K562 (cell line): ENCODE measurements at regions not wholly inside any gene's neighbourhood (a gene's known extent, or its start where the extent isn't known, plus 50 kb on each side); places are given as distances from the start of the nearest gene placed in this dataset.

ENCODE experiments used
- ATAC-seq: fragments of 200-7000 bp; cut with Tn5 transposase; 3 replicates; pipeline ENCODE4 v1.9.1; 2020; ENCODE audit warnings: moderate library complexity
- BruUV-seq: library from RNA; stranded (reverse); fragments of 400-500 nt; replicated peaks from 2 replicates; lab custom pipeline; 2021; lab: Mats Ljungman, UMichigan
- CTCF ChIA-PET: fragments of 300-600 bp; formaldehyde crosslinking; extraction: SDS; loops from one replicate; lab custom pipeline; 2021; ENCODE audit warnings: low intra/inter-chr PET ratio; lab: Yijun Ruan, JAX
- POLR2A ChIA-PET: fragments of 300-600, 350-650 bp; sonication (Branson Sonifier 250); formaldehyde crosslinking; extraction: SDS; loops from one replicate; lab custom pipeline; 2021; ENCODE audit warnings: antibody characterized with exemption, inconsistent platforms; lab: Yijun Ruan, JAX
- DNase-seq, 4 experiments: peaks; one replicate each; pipeline versions ENCODE4 v3.0.0 to v3.0.0-alpha.2; 2011 to 2018; ENCODE audit warnings: low spot score in 3 of 4, mixed read lengths in 3 of 4; ENCODE audit errors: extremely low read depth in 1 of 4
- FAIRE-seq: peaks from 2 replicates; lab custom pipeline; 2011; peaks lifted over from hg19 to GRCh38; lab: Jason Lieb, UNC
- H2AFZ ChIP-seq: 2 replicates; pipeline ENCODE4 v1.6.0; 2011; ENCODE audit warnings: low read depth, low read length, control low read depth, inconsistent platforms
- H3K27ac ChIP-seq: fragments of 200-600 bp; 3 replicates; pipeline ENCODE4 v1.8.0; 2011; ENCODE audit warnings: low read depth, mild to moderate bottlenecking, control low read depth, inconsistent platforms, low read length, moderate library complexity, mixed read lengths; ENCODE audit errors: extremely low read depth
- H3K27me3 ChIP-seq, 2 experiments: fragments of 300-600 bp in 1 of 2; 2 replicates in 1 of 2; 3 replicates in 1 of 2; pipeline versions ENCODE4 v1.6.0 to v1.8.0; 2011; ENCODE audit warnings: inconsistent platforms in 2 of 2, low read length in 2 of 2, mild to moderate bottlenecking in 1 of 2, mixed read lengths in 1 of 2, moderate library complexity in 1 of 2; ENCODE audit not compliant: control insufficient read depth in 2 of 2, insufficient read depth in 2 of 2
- H3K36me3 ChIP-seq: fragments of 300-600 bp; 3 replicates; pipeline ENCODE4 v1.8.0; 2011; ENCODE audit warnings: mild to moderate bottlenecking, low read length, inconsistent platforms; ENCODE audit not compliant: control insufficient read depth, insufficient read depth
- H3K4me1 ChIP-seq, 2 experiments: fragments of 200-600 bp in 1 of 2; replicated peaks in 1 of 2; 2 replicates in 1 of 2; 3 replicates in 1 of 2; pipeline versions ENCODE4 v1.5.1 to v1.8.0; 2011; ENCODE audit warnings: inconsistent platforms in 2 of 2, low read length in 2 of 2, mild to moderate bottlenecking in 1 of 2, mixed read lengths in 1 of 2, moderate library complexity in 1 of 2; ENCODE audit not compliant: control insufficient read depth in 2 of 2, insufficient read depth in 2 of 2
- H3K4me2 ChIP-seq: 2 replicates; pipeline ENCODE4 v1.6.1; 2011; ENCODE audit warnings: low read length, control low read depth, inconsistent platforms, mixed read lengths; ENCODE audit not compliant: insufficient read depth
- H3K4me3 ChIP-seq: fragments of 200-600 bp; sonication (generic), shearing (Covaris generic); 2 replicates; pipeline ENCODE4 v1.5.1; 2016; ENCODE audit warnings: control low read depth, inconsistent platforms
- H3K79me2 ChIP-seq: fragments of 200-600 bp; 3 replicates; pipeline ENCODE4 v1.8.0; 2011; ENCODE audit warnings: low read length, inconsistent platforms; ENCODE audit not compliant: control insufficient read depth, insufficient read depth
- H3K9ac ChIP-seq, 2 experiments: 2 replicates each; pipeline versions ENCODE4 v1.6.0 to v1.6.1; 2011; ENCODE audit warnings: low read depth in 2 of 2, low read length in 2 of 2, control low read depth in 1 of 2, inconsistent platforms in 1 of 2, mild to moderate bottlenecking in 1 of 2, mixed read lengths in 1 of 2; ENCODE audit not compliant: insufficient read depth in 1 of 2
- H3K9me1 ChIP-seq: one replicate; pipeline ENCODE4 v1.6.0; 2011; ENCODE audit warnings: inconsistent platforms, mild to moderate bottlenecking, low read length, moderate library complexity; ENCODE audit not compliant: control insufficient read depth, insufficient read depth
- H3K9me3 ChIP-seq: replicated peaks from 2 replicates; pipeline ENCODE4 v1.5.1; 2011; ENCODE audit warnings: low read depth, low read length, inconsistent platforms; ENCODE audit not compliant: control insufficient read depth, insufficient read depth
- H4K20me1 ChIP-seq: replicated peaks from 2 replicates; pipeline ENCODE4 v1.6.1; 2011; ENCODE audit warnings: low read length, inconsistent platforms, mixed read lengths; ENCODE audit not compliant: control insufficient read depth, insufficient read depth
- IRF2 ChIP-seq: sonication (generic); formaldehyde crosslinking; IDR thresholded peaks from 2 replicates; pipeline ENCODE4 v1.8.1; 2022; ENCODE audit warnings: mild to moderate bottlenecking, missing genetic modification reagents
- JUN ChIP-seq, 2 experiments: sonication (generic) in 1 of 2; formaldehyde crosslinking in 1 of 2; IDR thresholded peaks; 2 replicates each; pipeline versions ENCODE4 v1.6.1 to v1.8.0; 2012 to 2022; ENCODE audit warnings: borderline replicate concordance in 2 of 2, mild to moderate bottlenecking in 2 of 2, improper control_type of control experiment in 1 of 2, low read depth in 1 of 2, low read length in 1 of 2, missing genetic modification reagents in 1 of 2
- LCOR ChIP-seq: sonication (generic); formaldehyde crosslinking; IDR thresholded peaks from 2 replicates; pipeline ENCODE4 v1.8.0; 2022; ENCODE audit warnings: mild to moderate bottlenecking, missing genetic modification reagents
- MEIS2 ChIP-seq: fragments of 450-650 bp; IDR thresholded peaks from 2 replicates; pipeline ENCODE4 v1.6.1; 2014; ENCODE audit warnings: mild to moderate bottlenecking; ENCODE audit not compliant: partially characterized antibody
- MIER1 ChIP-seq: fragments of 450-650 bp; IDR thresholded peaks from 2 replicates; pipeline ENCODE4 v1.6.1; 2016; ENCODE audit warnings: antibody characterized with exemption, mild to moderate bottlenecking, low read depth
- PHF21A ChIP-seq: fragments of 450-650 bp; IDR thresholded peaks from 2 replicates; pipeline ENCODE4 v1.6.1; 2017; ENCODE audit warnings: low read depth, borderline replicate concordance
- PTTG1 ChIP-seq: fragments of 450-650 bp; IDR thresholded peaks from 2 replicates; pipeline ENCODE4 v1.6.1; 2016; ENCODE audit warnings: low read depth, mild to moderate bottlenecking, missing genetic modification characterization, missing compliant biosample characterization
- RAD21 ChIP-seq, 2 experiments: fragments of 250-450 bp in 1 of 2; fragments of 450-650 bp in 1 of 2; sonication (Bioruptor Pico) in 1 of 2; formaldehyde crosslinking in 1 of 2; IDR thresholded peaks in 1 of 2; conservative IDR thresholded peaks in 1 of 2; 2 replicates each; pipeline versions ENCODE4 v1.4.0 to v1.8.0; 2020 to 2022; ENCODE audit warnings: mild to moderate bottlenecking in 2 of 2, moderate library complexity in 1 of 2
- RFX5 ChIP-seq: IDR thresholded peaks from 2 replicates; pipeline ENCODE4 v1.6.1; 2011; ENCODE audit warnings: low read depth, mild to moderate bottlenecking, improper control_type of control experiment, low read length
- ZNF583 ChIP-seq: fragments of 250-450 bp; sonication (Bioruptor Pico); IDR thresholded peaks from 2 replicates; pipeline ENCODE4 v1.4.0; 2020
- ZNF584 ChIP-seq: fragments of 200-800 bp; sonication (Bioruptor generic); IDR thresholded peaks from 2 replicates; pipeline ENCODE4 v1.6.1; 2016; ENCODE audit warnings: low read depth, mild to moderate bottlenecking, missing genetic modification characterization, missing compliant biosample characterization
- in situ Hi-C: fragments of 300-500 bp; cut with MboI; formaldehyde crosslinking; loops from 4 replicates; pipeline ENCODE4 v1.15.0; 2018; ENCODE audit warnings: inconsistent platforms, mixed read lengths
- intact Hi-C: fragments of 100-400 bp; cut with micrococcal nuclease; formaldehyde crosslinking; loops from 2 replicates; pipeline ENCODE4 v1.14.2; 2022
- TF ChIP-seq, protein P1 (sequence below): fragments of 150-350 bp; IDR thresholded peaks from 2 replicates; pipeline ENCODE4 v1.6.1; 2014; ENCODE audit warnings: low read depth, mild to moderate bottlenecking, low read length, borderline replicate concordance

DNA sequence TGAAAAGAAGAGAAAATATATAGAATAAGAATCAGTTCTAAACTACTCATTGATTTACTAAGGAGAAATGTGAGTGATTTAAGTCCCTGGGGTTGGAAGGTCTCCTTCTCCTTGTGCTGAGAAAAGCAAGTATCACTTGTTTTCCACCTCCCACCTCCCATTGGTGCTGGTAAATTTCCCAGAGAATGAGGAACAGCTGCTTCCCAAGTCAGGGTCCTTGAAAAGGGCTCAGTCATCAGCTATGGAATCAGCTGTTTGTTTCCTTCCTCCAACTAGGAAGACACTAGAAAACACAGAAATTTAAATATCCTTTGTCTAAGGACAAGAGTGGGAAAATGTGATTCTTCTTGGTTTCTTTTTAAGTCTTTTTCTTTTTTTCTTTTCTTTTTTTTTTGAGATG lies 131.3 kb upstream of the C1orf21 start:
- ChIA-PET POLR2A (no interaction called here), CTCF (no interaction called here)
- intact Hi-C loops = no loop called here
- in situ Hi-C loops = no loop called here
- Histone ChIP-seq H2AFZ (no peak overlapping the region), H3K4me3 (no peak overlapping the region), H3K4me2 (no peak overlapping the region), H3K4me1 (no peaks in the 10 kb centered on the region), H3K9me3 (no peaks in the 10 kb centered on the region), H3K27me3 (no peaks in the 10 kb centered on the region), H3K79me2 (no peaks in the 10 kb centered on the region), H3K9ac (no peak overlapping the region), H3K27ac (no peak overlapping the region), H3K9me1 (no peaks in the 10 kb centered on the region), H4K20me1 (no peaks in the 10 kb centered on the region), H3K36me3 (no peaks in the 10 kb centered on the region)
- ATAC-seq (no peak), FAIRE-seq (no peak), DNase-seq (no peak)
- TF ChIP-seq IRF2 (CRISPR knock-in tag) = no peak
- TF ChIP-seq PTTG1 = no peak
- TF ChIP-seq MEIS2 = no peak
- TF ChIP-seq, protein P1, sequence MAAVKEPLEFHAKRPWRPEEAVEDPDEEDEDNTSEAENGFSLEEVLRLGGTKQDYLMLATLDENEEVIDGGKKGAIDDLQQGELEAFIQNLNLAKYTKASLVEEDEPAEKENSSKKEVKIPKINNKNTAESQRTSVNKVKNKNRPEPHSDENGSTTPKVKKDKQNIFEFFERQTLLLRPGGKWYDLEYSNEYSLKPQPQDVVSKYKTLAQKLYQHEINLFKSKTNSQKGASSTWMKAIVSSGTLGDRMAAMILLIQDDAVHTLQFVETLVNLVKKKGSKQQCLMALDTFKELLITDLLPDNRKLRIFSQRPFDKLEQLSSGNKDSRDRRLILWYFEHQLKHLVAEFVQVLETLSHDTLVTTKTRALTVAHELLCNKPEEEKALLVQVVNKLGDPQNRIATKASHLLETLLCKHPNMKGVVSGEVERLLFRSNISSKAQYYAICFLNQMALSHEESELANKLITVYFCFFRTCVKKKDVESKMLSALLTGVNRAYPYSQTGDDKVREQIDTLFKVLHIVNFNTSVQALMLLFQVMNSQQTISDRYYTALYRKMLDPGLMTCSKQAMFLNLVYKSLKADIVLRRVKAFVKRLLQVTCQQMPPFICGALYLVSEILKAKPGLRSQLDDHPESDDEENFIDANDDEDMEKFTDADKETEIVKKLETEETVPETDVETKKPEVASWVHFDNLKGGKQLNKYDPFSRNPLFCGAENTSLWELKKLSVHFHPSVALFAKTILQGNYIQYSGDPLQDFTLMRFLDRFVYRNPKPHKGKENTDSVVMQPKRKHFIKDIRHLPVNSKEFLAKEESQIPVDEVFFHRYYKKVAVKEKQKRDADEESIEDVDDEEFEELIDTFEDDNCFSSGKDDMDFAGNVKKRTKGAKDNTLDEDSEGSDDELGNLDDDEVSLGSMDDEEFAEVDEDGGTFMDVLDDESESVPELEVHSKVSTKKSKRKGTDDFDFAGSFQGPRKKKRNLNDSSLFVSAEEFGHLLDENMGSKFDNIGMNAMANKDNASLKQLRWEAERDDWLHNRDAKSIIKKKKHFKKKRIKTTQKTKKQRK = no peak
- no peak for TF ChIP-seq RAD21 (CRISPR knock-in tag; conservative IDR thresholded peaks at IDR 0.05 in 1 of 2, IDR thresholded peaks at IDR 0.05 in 1 of 2)
- no peak for TF ChIP-seq LCOR (CRISPR knock-in tag)
- no peak for TF ChIP-seq RFX5
- TF ChIP-seq PHF21A = no peak
- TF ChIP-seq ZNF583 (CRISPR knock-in tag) = no peak
- TF ChIP-seq ZNF584 (CRISPR knock-in tag) = no peak
- TF ChIP-seq MIER1 = no peak
- no peak for TF ChIP-seq JUN (IDR thresholded peaks at IDR 0.05; ENCODE audit: borderline replicate concordance, low read depth, low read length)
- TF ChIP-seq JUN (CRISPR knock-in tag; IDR thresholded peaks at IDR 0.05; ENCODE audit: borderline replicate concordance) = no peak
- no TSS peak for BruUV-seq
